ENCODE measurements at regions not wholly inside any gene's neighbourhood (a gene's known extent, or its start where the extent isn't known, plus 50 kb on each side); places are given as distances from the start of the nearest gene placed in this dataset.

DNA sequence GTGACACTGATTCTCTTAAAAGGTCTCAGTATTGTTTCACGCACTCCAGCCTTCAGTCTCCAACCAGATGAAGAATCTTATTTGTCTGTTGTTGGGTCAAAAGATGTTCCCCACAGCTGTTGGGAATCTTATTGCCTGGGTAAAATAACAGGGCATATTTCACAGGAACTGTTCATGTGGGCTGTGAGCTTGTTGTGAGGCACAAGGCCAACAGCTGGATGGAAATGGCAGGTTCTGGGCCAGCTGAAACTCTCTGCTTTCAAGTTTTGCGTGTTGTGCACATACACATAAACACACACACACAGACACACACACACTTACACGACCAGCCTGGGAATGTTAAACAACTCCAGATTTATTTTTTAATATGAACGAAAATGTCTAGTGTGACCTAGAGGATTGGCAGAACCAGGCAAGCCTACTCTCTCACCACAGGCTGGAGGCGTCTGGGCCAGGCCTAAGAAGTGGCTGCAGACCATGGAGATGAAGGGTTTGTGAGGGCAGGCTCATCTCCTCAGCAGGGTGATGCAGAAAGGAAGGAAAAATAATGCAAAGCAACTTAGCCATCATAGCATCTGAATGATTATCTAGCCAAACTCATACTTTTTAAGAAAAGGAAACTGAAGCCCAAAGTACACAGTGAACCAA is 357.0 kb downstream of the TTLL7 start:
- no peaks in the 10 kb centered on the region for H3K9me3 ChIP-seq
- H3K27ac ChIP-seq (replicated peaks in 1 of 4) = peak overlapping the region; percentile 49 to 59 (median 53)
- no peak for DNase-seq (ENCODE audit: extremely low spot score)
- no peaks in the 10 kb centered on the region for H3K36me3 ChIP-seq
- no peak for TF ChIP-seq EP300 (IDR thresholded peaks at IDR 0.05)
- H3K27me3 ChIP-seq = no peaks in the 10 kb centered on the region
- H3K4me3 ChIP-seq = peak overlapping the region in 3 of 4 donors; percentile 16 to 37 (median 19)
- 35% methylated on average over 5 of the region's 5 CpGs for WGBS
- intact Hi-C loops (cut with DNase I) = no loop called here
- peaks cover 15 to 24% (median 20%) of the 10 kb centered on the region in 4 donors for H3K4me1 ChIP-seq

GRCh38 chr1:83641206-83641658 is 357.7 kb downstream of the TTLL7 start:
- Histone ChIP-seq H3K36me3 (no peaks in the 10 kb centered on the region), H3K4me1 (peaks cover 15 to 24% (median 20%) of the 10 kb centered on the region in 4 donors), H3K4me3 (peak overlapping the region; percentile 16 to 37 (median 18)), H3K27ac (replicated peaks in 1 of 4) (peak overlapping the region; percentile 49 to 59 (median 53)), H3K9me3 (no peaks in the 10 kb centered on the region), H3K27me3 (no peaks in the 10 kb centered on the region)
- 13% methylated on average over 5 of the region's 5 CpGs for WGBS
- intact Hi-C loops (cut with DNase I) = no loop called here
- TF ChIP-seq EP300 (IDR thresholded peaks at IDR 0.05) (no peak), POLR2A (IDR thresholded peaks at IDR 0.05; ENCODE audit: low read depth) (no peak), POLR2AphosphoS5 (IDR thresholded peaks at IDR 0.05) (no peak)
- TF ChIP-seq, protein P1, sequence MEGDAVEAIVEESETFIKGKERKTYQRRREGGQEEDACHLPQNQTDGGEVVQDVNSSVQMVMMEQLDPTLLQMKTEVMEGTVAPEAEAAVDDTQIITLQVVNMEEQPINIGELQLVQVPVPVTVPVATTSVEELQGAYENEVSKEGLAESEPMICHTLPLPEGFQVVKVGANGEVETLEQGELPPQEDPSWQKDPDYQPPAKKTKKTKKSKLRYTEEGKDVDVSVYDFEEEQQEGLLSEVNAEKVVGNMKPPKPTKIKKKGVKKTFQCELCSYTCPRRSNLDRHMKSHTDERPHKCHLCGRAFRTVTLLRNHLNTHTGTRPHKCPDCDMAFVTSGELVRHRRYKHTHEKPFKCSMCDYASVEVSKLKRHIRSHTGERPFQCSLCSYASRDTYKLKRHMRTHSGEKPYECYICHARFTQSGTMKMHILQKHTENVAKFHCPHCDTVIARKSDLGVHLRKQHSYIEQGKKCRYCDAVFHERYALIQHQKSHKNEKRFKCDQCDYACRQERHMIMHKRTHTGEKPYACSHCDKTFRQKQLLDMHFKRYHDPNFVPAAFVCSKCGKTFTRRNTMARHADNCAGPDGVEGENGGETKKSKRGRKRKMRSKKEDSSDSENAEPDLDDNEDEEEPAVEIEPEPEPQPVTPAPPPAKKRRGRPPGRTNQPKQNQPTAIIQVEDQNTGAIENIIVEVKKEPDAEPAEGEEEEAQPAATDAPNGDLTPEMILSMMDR (IDR thresholded peaks at IDR 0.05) = no peak
- DNase-seq (ENCODE audit: extremely low spot score) = no peak

DNA sequence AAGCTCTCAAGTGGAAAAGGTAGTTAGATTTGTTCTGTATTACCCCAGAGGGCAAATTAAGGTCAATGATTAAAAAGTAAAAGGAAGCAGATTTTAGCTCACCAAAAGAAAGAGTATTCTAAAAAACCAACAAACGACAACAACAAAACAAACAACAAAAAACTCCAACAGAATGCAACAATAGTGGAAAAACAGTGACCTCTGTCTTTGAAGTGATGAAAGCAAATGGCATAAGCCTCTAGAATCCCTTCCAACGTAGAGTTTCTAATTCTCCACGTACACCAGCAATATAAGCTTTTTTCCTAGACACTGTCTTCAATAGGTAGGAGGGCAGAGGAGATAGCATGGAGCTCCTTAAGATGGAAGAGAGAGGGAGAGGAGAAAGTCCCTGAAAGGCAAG is 359.1 kb downstream of the TTLL7 start:
- Histone ChIP-seq H3K36me3 (no peaks in the 10 kb centered on the region), H3K9me3 (no peaks in the 10 kb centered on the region), H3K4me3 (no peak overlapping the region), H3K4me1 (peaks cover 15 to 24% (median 20%) of the 10 kb centered on the region in 4 donors), H3K27ac (replicated peaks in 1 of 4) (no peak overlapping the region), H3K27me3 (no peaks in the 10 kb centered on the region)
- intact Hi-C loops (cut with DNase I) = no loop called here
- DNase-seq (ENCODE audit: extremely low spot score) = no peak
- TF ChIP-seq POLR2AphosphoS5 (IDR thresholded peaks at IDR 0.05) (no peak), POLR2A (IDR thresholded peaks at IDR 0.05; ENCODE audit: low read depth) (no peak), EP300 (IDR thresholded peaks at IDR 0.05) (no peak)
- TF ChIP-seq, protein P1 (IDR thresholded peaks at IDR 0.05) = no peak
- 83% methylated on average over 3 of the region's 3 CpGs for WGBS

DNA sequence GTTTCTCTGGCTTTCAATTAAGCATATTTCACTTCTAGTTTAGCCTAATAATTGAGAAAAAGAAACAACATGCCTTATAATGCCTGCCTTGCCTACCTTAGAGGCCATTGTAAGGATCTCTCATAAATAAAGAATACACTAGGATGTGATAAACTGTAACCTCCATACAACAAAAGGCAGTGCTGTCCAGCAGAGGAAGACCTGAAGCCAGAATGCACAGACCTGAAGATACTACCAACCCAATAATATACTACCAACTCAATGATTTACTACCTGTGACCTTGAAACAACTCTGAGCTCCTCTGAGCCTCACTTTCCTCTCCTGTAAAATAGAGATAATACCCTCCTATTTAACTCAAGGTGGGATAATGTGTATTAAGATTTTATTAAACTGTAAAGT is 361.3 kb downstream of the TTLL7 start:
- DNase-seq (ENCODE audit: extremely low spot score) = no peak
- Histone ChIP-seq H3K36me3 (no peaks in the 10 kb centered on the region), H3K9me3 (no peaks in the 10 kb centered on the region), H3K4me1 (peaks cover 15 to 22% (median 19%) of the 10 kb centered on the region in 4 donors), H3K27me3 (no peaks in the 10 kb centered on the region), H3K4me3 (no peak overlapping the region), H3K27ac (replicated peaks in 1 of 4) (no peak overlapping the region)
- intact Hi-C loops (cut with DNase I) = no loop called here
- TF ChIP-seq, protein P1 (IDR thresholded peaks at IDR 0.05) = no peak
- TF ChIP-seq POLR2A (IDR thresholded peaks at IDR 0.05; ENCODE audit: low read depth) = no peak
- TF ChIP-seq POLR2AphosphoS5 (IDR thresholded peaks at IDR 0.05) = no peak
- TF ChIP-seq EP300 (IDR thresholded peaks at IDR 0.05) = no peak

GRCh38 chr1:83637009-83637408 is 361.9 kb downstream of the TTLL7 start:
- Histone ChIP-seq H3K36me3 (no peaks in the 10 kb centered on the region), H3K27me3 (no peaks in the 10 kb centered on the region), H3K4me3 (no peak overlapping the region), H3K27ac (replicated peaks in 1 of 4) (no peak overlapping the region), H3K9me3 (no peaks in the 10 kb centered on the region), H3K4me1 (peaks cover 12 to 16% (median 14%) of the 10 kb centered on the region in 4 donors)
- DNase-seq (ENCODE audit: extremely low spot score) = no peak
- intact Hi-C loops (cut with DNase I) = no loop called here
- TF ChIP-seq EP300 (IDR thresholded peaks at IDR 0.05) (no peak), POLR2AphosphoS5 (IDR thresholded peaks at IDR 0.05) (no peak), POLR2A (IDR thresholded peaks at IDR 0.05; ENCODE audit: low read depth) (no peak)
- TF ChIP-seq, protein P1 (IDR thresholded peaks at IDR 0.05) = no peak
- 83% methylated on average over 5 of the region's 5 CpGs for WGBS
